Endodermal cell (in vitro differentiated cells): ENCODE measurements at regions not wholly inside any gene's neighbourhood (a gene's known extent, or its start where the extent isn't known, plus 50 kb on each side); places are given as distances from the start of the nearest gene placed in this dataset.

Source experiments
- DNase-seq: peaks from one replicate; pipeline ENCODE4 v3.0.0-alpha.2; 2017
- H3K27ac ChIP-seq: 2 replicates; pipeline ENCODE4 v1.5.1; 2013; ENCODE audit warnings: mild to moderate bottlenecking, low read depth, low read length, moderate library complexity
- H3K27me3 ChIP-seq: 2 replicates; pipeline ENCODE4 v1.6.1; 2013; ENCODE audit warnings: mild to moderate bottlenecking, low read length, moderate library complexity; ENCODE audit not compliant: insufficient read depth, control insufficient read depth, poor library complexity, severe bottlenecking
- H3K36me3 ChIP-seq: 2 replicates; pipeline ENCODE4 v1.7.0; 2013; ENCODE audit warnings: mild to moderate bottlenecking, low read length, moderate library complexity; ENCODE audit not compliant: control insufficient read depth, insufficient read depth
- H3K4me1 ChIP-seq: one replicate; pipeline ENCODE4 v1.7.0; 2013; ENCODE audit warnings: low read length; ENCODE audit not compliant: control insufficient read depth, insufficient read depth
- H3K4me3 ChIP-seq: 2 replicates; pipeline ENCODE4 v1.5.1; 2013; ENCODE audit warnings: mild to moderate bottlenecking, low read length, moderate library complexity
- H3K9ac ChIP-seq: 2 replicates; pipeline ENCODE4 v1.6.1; 2013; ENCODE audit warnings: mild to moderate bottlenecking, low read length, moderate library complexity; ENCODE audit not compliant: poor library complexity, severe bottlenecking; ENCODE audit errors: extremely low read depth
- H3K9me3 ChIP-seq: 2 replicates; pipeline ENCODE4 v1.6.1; 2013; ENCODE audit warnings: mild to moderate bottlenecking, low read length, moderate library complexity; ENCODE audit not compliant: control insufficient read depth
- H3K27ac Mint-ChIP-seq: 2 replicates; pipeline ENCODE4 v1.8.0; 2020; ENCODE audit warnings: mixed read lengths
- H3K27me3 Mint-ChIP-seq: 2 replicates; pipeline ENCODE4 v1.8.0; 2021; ENCODE audit warnings: mild to moderate bottlenecking, mixed read lengths; ENCODE audit not compliant: insufficient read depth
- H3K36me3 Mint-ChIP-seq: 2 replicates; pipeline ENCODE4 v1.8.0; 2020; ENCODE audit warnings: low read depth, mixed read lengths
- H3K4me1 Mint-ChIP-seq: 2 replicates; pipeline ENCODE4 v1.8.0; 2020; ENCODE audit warnings: mixed read lengths
- H3K4me3 Mint-ChIP-seq: 2 replicates; pipeline ENCODE4 v1.8.0; 2020; ENCODE audit warnings: mild to moderate bottlenecking, moderate library complexity, mixed read lengths
- H3K9me3 Mint-ChIP-seq: 2 replicates; pipeline ENCODE4 v1.8.0; 2020; ENCODE audit warnings: mild to moderate bottlenecking, mixed read lengths
- WGBS, 2 experiments: methylation state at CpG; one replicate each; pipeline versions ENCODE4 v1.1.5 to v1.1.7; 2013; ENCODE audit warnings: missing lambda C conversion rate in 2 of 2, mixed read lengths in 1 of 2; ENCODE audit not compliant: insufficient coverage in 1 of 2, insufficient read length in 1 of 2; 5-methylcytosine and 5-hydroxymethylcytosine counted together
- TF ChIP-seq, protein P1 (sequence below): fragments of 200-600 bp; sonication (generic); conservative IDR thresholded peaks from 2 replicates; pipeline ENCODE4 v1.5.0; 2021; ENCODE audit warnings: antibody characterized with exemption, mild to moderate bottlenecking

GRCh38 chr6:92934625-92935024, 484.7 kb downstream of the EPHA7 start:
- WGBS, 2 experiments: 94 to 100% methylated on average over 1 of the region's 1 CpG
- Histone ChIP-seq H3K27ac (no peak overlapping the region), H3K4me3 (no peak overlapping the region), H3K36me3 (no peaks in the 10 kb centered on the region), H3K9ac (no peak overlapping the region), H3K9me3 (no peaks in the 10 kb centered on the region), H3K27me3 (no peaks in the 10 kb centered on the region), H3K4me1 (no peaks in the 10 kb centered on the region)
- TF ChIP-seq, protein P1, sequence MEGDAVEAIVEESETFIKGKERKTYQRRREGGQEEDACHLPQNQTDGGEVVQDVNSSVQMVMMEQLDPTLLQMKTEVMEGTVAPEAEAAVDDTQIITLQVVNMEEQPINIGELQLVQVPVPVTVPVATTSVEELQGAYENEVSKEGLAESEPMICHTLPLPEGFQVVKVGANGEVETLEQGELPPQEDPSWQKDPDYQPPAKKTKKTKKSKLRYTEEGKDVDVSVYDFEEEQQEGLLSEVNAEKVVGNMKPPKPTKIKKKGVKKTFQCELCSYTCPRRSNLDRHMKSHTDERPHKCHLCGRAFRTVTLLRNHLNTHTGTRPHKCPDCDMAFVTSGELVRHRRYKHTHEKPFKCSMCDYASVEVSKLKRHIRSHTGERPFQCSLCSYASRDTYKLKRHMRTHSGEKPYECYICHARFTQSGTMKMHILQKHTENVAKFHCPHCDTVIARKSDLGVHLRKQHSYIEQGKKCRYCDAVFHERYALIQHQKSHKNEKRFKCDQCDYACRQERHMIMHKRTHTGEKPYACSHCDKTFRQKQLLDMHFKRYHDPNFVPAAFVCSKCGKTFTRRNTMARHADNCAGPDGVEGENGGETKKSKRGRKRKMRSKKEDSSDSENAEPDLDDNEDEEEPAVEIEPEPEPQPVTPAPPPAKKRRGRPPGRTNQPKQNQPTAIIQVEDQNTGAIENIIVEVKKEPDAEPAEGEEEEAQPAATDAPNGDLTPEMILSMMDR: no peak
- DNase-seq: no peak
- Mint-ChIP-seq H3K27me3 (no peaks in the 10 kb centered on the region), H3K27ac (no peak overlapping the region), H3K36me3 (no peaks in the 10 kb centered on the region), H3K9me3 (peaks cover 13% of the 10 kb centered on the region), H3K4me3 (no peak overlapping the region), H3K4me1 (no peaks in the 10 kb centered on the region)

- TF ChIP-seq, protein P1: no peak
- no peaks in the 10 kb centered on the region for H3K36me3 Mint-ChIP-seq
- 81 to 92% methylated on average over 3 to 5 of the region's 5 CpGs for WGBS, 2 experiments
- no peak overlapping the region for H3K27ac Mint-ChIP-seq
- DNase-seq: no peak
- H3K9ac ChIP-seq: no peak overlapping the region
- H3K4me3 ChIP-seq: no peak overlapping the region
- H3K27me3 Mint-ChIP-seq: no peaks in the 10 kb centered on the region
- H3K9me3 ChIP-seq: no peaks in the 10 kb centered on the region
- no peak overlapping the region for H3K4me3 Mint-ChIP-seq
- H3K36me3 ChIP-seq: no peaks in the 10 kb centered on the region
- H3K9me3 Mint-ChIP-seq: peaks cover 9% of the 10 kb centered on the region
- no peaks in the 10 kb centered on the region for H3K27me3 ChIP-seq
- H3K4me1 Mint-ChIP-seq: no peaks in the 10 kb centered on the region
- H3K27ac ChIP-seq: no peak overlapping the region
- H3K4me1 ChIP-seq: no peaks in the 10 kb centered on the region
Measured at GRCh38 chr6:92930171-92930570, 489.2 kb downstream of the EPHA7 start.

DNA sequence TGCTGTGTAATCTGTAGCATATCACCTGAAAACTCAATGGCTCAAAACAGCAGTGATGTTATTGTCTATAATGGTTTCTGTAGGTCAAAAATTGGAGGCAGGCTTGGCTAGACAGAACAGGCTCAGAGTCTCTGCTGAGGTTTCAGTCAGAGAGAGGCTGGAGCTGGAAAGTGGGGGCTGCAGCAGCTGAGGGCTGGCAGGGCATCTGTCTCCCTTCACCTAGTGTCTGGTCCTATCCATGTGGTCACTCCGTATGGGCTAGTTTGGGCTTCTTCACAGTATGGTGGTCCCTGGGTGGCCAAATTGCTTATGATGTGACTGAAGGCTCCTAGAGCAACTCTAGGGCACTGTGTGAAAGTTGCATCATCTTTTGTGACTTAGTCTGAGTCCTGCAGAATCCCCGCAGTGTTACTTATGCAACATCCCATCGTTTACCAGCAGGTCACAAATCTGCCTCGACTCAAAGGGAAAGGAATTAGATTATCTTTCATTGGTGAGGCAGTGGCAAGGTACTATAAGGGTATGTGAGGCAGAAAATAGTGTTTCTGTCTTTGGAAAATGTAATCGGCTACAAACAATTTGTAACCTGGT, 497.0 kb downstream of the EPHA7 start:
- peak; percentile 44 for DNase-seq
- Mint-ChIP-seq H3K4me3 (no peak overlapping the region), H3K4me1 (no peaks in the 10 kb centered on the region), H3K36me3 (no peaks in the 10 kb centered on the region), H3K27ac (no peak overlapping the region), H3K9me3 (no peaks in the 10 kb centered on the region), H3K27me3 (no peaks in the 10 kb centered on the region)
- 75 to 80% methylated on average over 5 of the region's 5 CpGs for WGBS, 2 experiments
- H3K4me1 ChIP-seq: no peaks in the 10 kb centered on the region
- no peak overlapping the region for H3K9ac ChIP-seq
- TF ChIP-seq, protein P1: no peak
- H3K4me3 ChIP-seq: no peak overlapping the region
- H3K9me3 ChIP-seq: no peaks in the 10 kb centered on the region
- no peaks in the 10 kb centered on the region for H3K36me3 ChIP-seq
- no peaks in the 10 kb centered on the region for H3K27me3 ChIP-seq
- H3K27ac ChIP-seq: no peak overlapping the region
